GM18502 (cell line): ENCODE measurements at regions not wholly inside any gene's neighbourhood (a gene's known extent, or its start where the extent isn't known, plus 50 kb on each side); places are given as distances from the start of the nearest gene placed in this dataset.
A peak's percentile ranks its signal among the peaks of the same experiment; 100 is the strongest.
"Not testable (repeated sequence)": the region's sequence is repeated elsewhere in the genome, so short reads cannot be mapped to it uniquely, and the experiment has no call there.

Experiments
- ATAC-seq: cut with Tn5 transposase; IDR thresholded peaks from one replicate; pipeline ENCODE4 v1.9.1; 2021; ENCODE audit warnings: mild to moderate bottlenecking; ENCODE audit not compliant: unreplicated experiment, poor library complexity

DNA sequence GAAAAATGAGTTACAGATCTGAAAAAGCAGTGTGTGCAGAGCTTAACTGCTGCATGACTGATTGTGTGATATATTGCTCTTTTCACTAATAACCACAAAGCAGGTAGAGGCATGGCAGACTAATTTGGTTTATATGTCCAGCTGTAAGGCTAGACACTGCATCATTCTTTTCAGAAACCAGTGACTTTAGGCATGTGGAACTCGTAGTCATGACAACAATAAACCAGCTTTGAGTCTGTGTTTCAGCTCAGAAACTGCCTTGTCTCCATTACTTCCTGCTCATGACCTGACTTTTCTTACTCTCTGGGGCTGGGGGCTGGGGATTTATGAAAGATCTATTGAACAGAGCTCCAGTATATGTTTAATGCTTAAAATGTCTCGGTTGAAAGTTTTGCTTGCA lies 146.8 kb upstream of the LRIG3 start:
- ATAC-seq = no peak

GRCh38 chr12:59066445-59066844 lies 146.1 kb upstream of the LRIG3 start:
- ATAC-seq = no peak

GRCh38 chr12:59059088-59059935 lies 139.0 kb upstream of the LRIG3 start:
- no peak for ATAC-seq

DNA sequence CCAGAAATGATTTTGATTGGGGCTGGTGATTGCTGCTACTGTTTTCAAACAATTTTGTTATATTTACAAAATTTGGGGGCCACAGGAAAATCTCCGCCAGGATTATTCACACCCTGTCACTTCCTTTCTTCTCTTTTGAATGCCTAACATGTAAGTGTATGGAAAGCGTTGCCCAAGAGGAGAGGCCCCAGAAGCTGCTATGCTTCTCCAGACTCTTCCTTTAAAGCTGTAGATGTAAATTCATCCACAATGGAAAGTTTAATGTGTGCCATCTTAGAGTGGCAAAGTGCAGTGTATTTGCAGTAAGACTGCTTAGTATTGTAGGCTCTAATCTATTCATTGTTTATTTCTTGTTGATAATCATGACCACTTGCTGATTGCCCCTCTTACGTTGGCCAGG lies 136.7 kb upstream of the LRIG3 start:
- no peak for ATAC-seq

GRCh38 chr12:59055204-59055860 lies 135.0 kb upstream of the LRIG3 start:
- peak; percentile 91 for ATAC-seq

DNA sequence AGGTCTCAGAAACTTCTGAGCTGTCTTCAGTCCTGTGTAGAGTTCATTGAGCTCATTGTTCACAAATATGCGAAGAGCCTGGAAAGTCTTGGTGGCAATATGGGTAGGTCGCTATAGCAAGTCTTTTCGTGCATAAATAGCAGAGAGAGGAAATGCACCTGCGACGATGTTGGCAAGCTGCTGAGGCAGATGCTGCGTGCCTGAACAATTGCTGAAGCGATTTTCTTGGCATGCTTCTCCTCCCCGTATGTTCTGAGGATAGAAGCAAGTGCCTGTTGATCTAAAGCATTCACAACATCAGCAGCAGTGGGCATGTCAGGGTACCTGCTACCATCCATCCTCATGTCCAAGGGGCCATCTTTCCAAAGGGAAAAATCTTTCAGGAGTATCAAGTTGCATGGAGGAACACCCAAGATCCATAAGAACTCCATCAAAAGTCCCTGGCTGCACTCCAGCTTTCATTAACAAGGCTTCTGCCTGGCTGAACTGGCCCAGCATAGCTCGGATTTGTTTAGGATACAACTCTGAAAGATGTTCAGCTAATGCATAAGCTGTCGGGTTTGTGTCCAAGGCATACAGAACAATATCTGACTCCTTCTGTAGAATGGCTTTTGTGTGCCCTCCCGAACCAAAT lies 133.1 kb upstream of the LRIG3 start:
- not testable (repeated sequence) for ATAC-seq

DNA sequence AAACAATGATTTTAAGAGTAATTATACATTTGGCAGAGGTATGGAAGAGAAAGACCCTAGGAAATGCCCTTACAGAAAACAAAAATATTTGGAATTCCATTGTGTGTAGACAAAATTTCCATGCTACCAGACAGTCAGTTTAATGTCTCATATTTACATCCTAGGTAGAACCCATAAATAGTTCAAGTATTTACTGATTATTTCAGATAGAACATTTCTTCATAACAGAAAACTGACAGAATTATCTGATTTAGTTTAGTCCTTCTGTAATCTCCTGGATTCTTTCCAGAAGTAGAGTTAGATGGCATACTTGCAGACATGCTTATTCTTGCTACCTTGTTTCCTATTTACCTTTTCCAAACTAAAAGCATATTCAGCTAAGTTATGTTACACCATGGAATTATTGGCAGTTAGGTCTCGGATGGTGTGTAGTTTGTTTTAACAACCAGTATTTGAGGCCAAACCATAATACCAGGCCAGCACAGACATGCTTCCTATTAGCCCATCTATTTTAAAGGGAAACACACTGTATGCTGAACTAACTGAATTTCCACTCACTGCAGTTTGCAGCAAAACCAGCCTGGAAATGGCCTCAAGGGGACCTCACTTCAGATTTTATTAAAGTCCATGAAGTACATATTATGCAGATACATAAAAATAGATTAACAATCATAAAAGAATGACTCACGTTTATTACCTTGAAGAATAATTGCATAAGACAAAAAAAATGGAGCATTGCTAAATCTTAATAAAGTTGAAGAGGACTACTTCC lies 126.6 kb upstream of the LRIG3 start:
- no peak for ATAC-seq

DNA sequence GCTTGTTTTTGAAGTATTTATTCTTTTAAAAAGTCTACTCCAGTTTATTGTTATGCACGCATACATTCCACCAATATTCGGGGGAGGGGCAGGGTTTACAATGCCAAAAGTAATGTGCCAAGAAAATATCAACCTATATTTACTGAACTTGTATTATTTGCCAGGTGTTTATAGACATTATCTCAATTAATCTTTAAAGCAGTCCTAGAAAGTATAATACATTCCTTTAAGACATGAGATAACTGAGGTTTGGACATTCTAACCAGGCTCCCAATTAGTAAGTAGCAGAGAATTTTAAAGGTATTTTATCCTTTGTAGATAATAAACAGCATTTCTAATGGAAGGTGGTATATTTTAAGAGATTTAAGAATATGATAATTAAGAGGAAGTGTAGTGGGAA lies 124.5 kb upstream of the LRIG3 start:
- no peak for ATAC-seq

GRCh38 chr12:59041241-59042121 lies 121.2 kb upstream of the LRIG3 start:
- ATAC-seq = no peak

DNA sequence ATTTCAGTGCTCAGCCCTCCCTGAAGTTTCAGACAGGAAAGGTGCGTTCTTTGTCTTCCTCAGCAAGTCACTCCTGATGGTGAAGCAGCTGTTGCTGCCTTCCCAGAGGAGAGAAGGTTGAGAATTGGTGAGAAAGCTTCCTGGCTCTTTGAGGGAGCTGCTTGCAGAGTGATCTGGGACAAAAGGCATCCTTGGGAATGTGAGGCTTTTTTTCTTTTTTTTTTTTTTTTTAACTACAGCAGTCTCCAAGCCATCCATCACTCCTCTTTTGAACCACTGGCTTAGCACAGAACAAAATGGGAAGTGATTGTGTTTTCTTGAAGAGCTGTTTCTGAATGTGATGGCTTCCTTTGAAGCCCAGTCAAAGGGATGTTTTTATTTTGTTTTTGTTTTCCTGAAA lies 120.4 kb upstream of the LRIG3 start:
- ATAC-seq = no peak

- ATAC-seq = no peak
These were observed 119.7 kb upstream of the LRIG3 start for GRCh38 chr12:59040043-59040442.

DNA sequence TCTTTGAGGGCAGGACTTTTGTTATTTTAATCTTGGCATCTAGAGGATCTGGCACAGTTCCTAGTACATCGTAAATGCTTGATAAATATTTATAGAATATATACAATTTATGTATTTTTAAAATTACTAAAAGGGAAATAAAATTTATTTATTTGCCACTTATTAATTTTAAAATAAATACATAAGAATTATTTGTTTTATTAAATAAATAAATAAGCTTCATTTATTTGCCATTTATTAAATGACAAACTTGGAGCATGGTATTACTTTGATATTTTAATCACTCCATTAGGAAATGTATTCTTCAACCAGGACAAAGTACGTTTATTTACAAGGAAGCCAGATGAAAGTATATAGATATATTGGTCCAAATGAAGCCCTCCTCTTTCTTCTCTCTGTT lies 118.7 kb upstream of the LRIG3 start:
- ATAC-seq = no peak

DNA sequence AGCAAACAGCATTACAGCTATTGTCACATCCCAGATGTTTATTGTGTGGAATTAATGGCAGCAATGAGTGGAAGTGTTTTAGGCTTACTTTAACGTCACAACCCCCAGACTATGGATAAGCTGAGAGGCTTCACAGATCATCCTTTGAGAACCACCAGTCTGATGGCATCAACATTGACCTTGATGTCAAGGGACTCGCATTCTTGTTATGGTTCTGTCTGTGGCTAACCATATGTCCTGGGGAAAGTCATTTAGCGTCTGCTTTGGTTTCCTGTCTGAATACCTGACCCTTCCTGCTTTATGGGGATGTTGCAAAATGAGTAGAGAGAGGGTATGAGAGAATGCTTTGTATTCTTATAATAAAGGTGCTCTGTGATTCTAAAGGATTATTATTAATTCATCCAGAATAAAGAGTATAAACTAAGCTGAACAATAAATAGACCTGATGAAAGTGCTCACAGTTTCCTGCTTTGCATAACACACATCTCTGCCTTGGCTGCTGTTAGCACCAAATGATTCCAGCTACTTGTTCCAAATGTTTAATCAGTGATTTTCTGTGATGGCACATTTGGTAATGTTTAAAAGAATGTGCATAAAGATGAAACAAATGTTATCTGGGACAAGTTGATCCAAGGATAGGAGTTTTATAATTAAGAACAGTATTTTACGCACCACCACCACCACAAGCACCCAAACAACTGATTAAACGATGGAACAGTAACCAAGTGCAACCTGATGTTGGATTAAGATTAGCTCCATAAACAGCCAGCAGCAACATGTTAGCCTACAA lies 116.9 kb upstream of the LRIG3 start:
- no peak for ATAC-seq

GRCh38 chr12:59036347-59036746 lies 116.0 kb upstream of the LRIG3 start:
- ATAC-seq = no peak

- no peak for ATAC-seq
These were observed 111.0 kb upstream of the LRIG3 start for GRCh38 chr12:59031313-59031712.

GRCh38 chr12:59030415-59030814 lies 110.1 kb upstream of the LRIG3 start:
- ATAC-seq = no peak

GRCh38 chr12:59027199-59027598 lies 106.9 kb upstream of the LRIG3 start:
- no peak for ATAC-seq

- no peak for ATAC-seq
These were observed 103.6 kb upstream of the LRIG3 start for GRCh38 chr12:59023861-59024424.
